ENCODE measurements at regions not wholly inside any gene's neighbourhood (a gene's known extent, or its start where the extent isn't known, plus 50 kb on each side); places are given as distances from the start of the nearest gene placed in this dataset.

- Mint-ChIP-seq H3K36me3 (peaks cover 39% of the 10 kb centered on the region), H3K9me3 (peaks cover 28% of the 10 kb centered on the region), H3K27ac (no peak overlapping the region), H3K4me3 (no peak overlapping the region), H3K4me1 (peaks cover 5% of the 10 kb centered on the region), H3K27me3 (ENCODE audit: low read depth) (no peaks in the 10 kb centered on the region)
- no peak for TF ChIP-seq CTCF (IDR thresholded peaks at IDR 0.05; ENCODE audit: unreplicated experiment)
- no peak for DNase-seq (ENCODE audit: low spot score in 2 of 2, unreplicated experiment in 2 of 2)
Measured at GRCh38 chr15:81915990-81916389, 129.8 kb downstream of the MEX3B start.

- Mint-ChIP-seq H3K4me3 (no peak overlapping the region), H3K4me1 (peaks cover 5% of the 10 kb centered on the region), H3K36me3 (peaks cover 27% of the 10 kb centered on the region), H3K27me3 (ENCODE audit: low read depth) (no peaks in the 10 kb centered on the region), H3K9me3 (peaks cover 16% of the 10 kb centered on the region), H3K27ac (no peak overlapping the region)
- no peak for DNase-seq (ENCODE audit: low spot score in 2 of 2, unreplicated experiment in 2 of 2)
- TF ChIP-seq CTCF (IDR thresholded peaks at IDR 0.05; ENCODE audit: unreplicated experiment): no peak
Measured at GRCh38 chr15:81914734-81915256, 131.0 kb downstream of the MEX3B start.

GRCh38 chr15:81914333-81914732 lies 131.5 kb downstream of the MEX3B start:
- no peak overlapping the region for H3K4me3 Mint-ChIP-seq
- no peak for TF ChIP-seq CTCF (IDR thresholded peaks at IDR 0.05; ENCODE audit: unreplicated experiment)

GRCh38 chr15:81911022-81911971 lies 134.5 kb downstream of the MEX3B start:
- Mint-ChIP-seq H3K27me3 (ENCODE audit: low read depth) (no peaks in the 10 kb centered on the region), H3K4me3 (no peak overlapping the region), H3K4me1 (peaks cover 8% of the 10 kb centered on the region), H3K27ac (no peak overlapping the region), H3K9me3 (no peaks in the 10 kb centered on the region), H3K36me3 (no peaks in the 10 kb centered on the region)
- no peak for DNase-seq (ENCODE audit: low spot score in 2 of 2, unreplicated experiment in 2 of 2)
- TF ChIP-seq CTCF (IDR thresholded peaks at IDR 0.05; ENCODE audit: unreplicated experiment): no peak

More at GRCh38 chr15:81914333-81914732, 131.5 kb downstream of the MEX3B start:
- H3K27ac Mint-ChIP-seq: no peak overlapping the region
- no peak for DNase-seq (ENCODE audit: low spot score in 2 of 2, unreplicated experiment in 2 of 2)
- peaks cover 5% of the 10 kb centered on the region for H3K4me1 Mint-ChIP-seq
- peaks cover 15% of the 10 kb centered on the region for H3K9me3 Mint-ChIP-seq
- peaks cover 23% of the 10 kb centered on the region for H3K36me3 Mint-ChIP-seq
- no peaks in the 10 kb centered on the region for H3K27me3 Mint-ChIP-seq (ENCODE audit: low read depth)

- Mint-ChIP-seq H3K36me3 (no peaks in the 10 kb centered on the region), H3K27ac (no peak overlapping the region), H3K4me1 (peaks cover 8% of the 10 kb centered on the region), H3K27me3 (ENCODE audit: low read depth) (no peaks in the 10 kb centered on the region), H3K4me3 (no peak overlapping the region), H3K9me3 (no peaks in the 10 kb centered on the region)
- TF ChIP-seq CTCF (IDR thresholded peaks at IDR 0.05; ENCODE audit: unreplicated experiment): no peak
- DNase-seq (ENCODE audit: low spot score in 2 of 2, unreplicated experiment in 2 of 2): no peak
Measured at GRCh38 chr15:81910355-81911021, 135.3 kb downstream of the MEX3B start.
